OCI-LY7 (cell line): ENCODE measurements at regions not wholly inside any gene's neighbourhood (a gene's known extent, or its start where the extent isn't known, plus 50 kb on each side); places are given as distances from the start of the nearest gene placed in this dataset.

Source experiments
- BruUV-seq: library from RNA; stranded (reverse); fragments of 400-500 nt; replicated peaks from 2 replicates; lab custom pipeline; 2021; lab: Mats Ljungman, UMichigan
- CTCF ChIA-PET: fragments of 300-600 bp; sonication (Branson Sonifier 250); formaldehyde crosslinking; loops from one replicate; lab custom pipeline; 2022; ENCODE audit warnings: antibody characterized with exemption; ENCODE audit not compliant: unreplicated experiment; lab: Charles Lee
- POLR2A ChIA-PET: fragments of 300-600 bp; sonication (Branson Sonifier 250); formaldehyde crosslinking; loops from one replicate; lab custom pipeline; 2022; ENCODE audit warnings: antibody characterized with exemption; lab: Charles Lee
- DNase-seq: peaks from one replicate; pipeline ENCODE4 v3.0.0-alpha.2; 2015; ENCODE audit warnings: low spot score
- H2AFZ ChIP-seq: fragments of 200-600 bp; sonication (generic), shearing (Covaris generic); 2 replicates; pipeline ENCODE4 v1.6.1; 2014; ENCODE audit warnings: mild to moderate bottlenecking, antibody characterized with exemption, low read length, moderate library complexity
- H3K27ac ChIP-seq: fragments of 200-600 bp; sonication (generic); 2 replicates; pipeline ENCODE4 v1.5.1; 2014; ENCODE audit warnings: mixed run types, low read depth, mild to moderate bottlenecking, moderate library complexity, low read length, inconsistent platforms; ENCODE audit not compliant: poor library complexity, severe bottlenecking
- H3K36me3 ChIP-seq: fragments of 200-600 bp; sonication (generic); 2 replicates; pipeline ENCODE4 v1.6.1; 2014; ENCODE audit warnings: mild to moderate bottlenecking, antibody characterized with exemption, low read length, moderate library complexity, mixed read lengths; ENCODE audit not compliant: insufficient read depth
- H3K4me1 ChIP-seq: fragments of 200-600 bp; sonication (generic); 2 replicates; pipeline ENCODE4 v1.5.1; 2014; ENCODE audit warnings: mild to moderate bottlenecking, low read length; ENCODE audit not compliant: insufficient read depth, poor library complexity, severe bottlenecking
- H3K4me2 ChIP-seq: fragments of 200-600 bp; sonication (generic); 2 replicates; pipeline ENCODE4 v1.6.1; 2014; ENCODE audit warnings: mild to moderate bottlenecking, low read length
- H3K4me3 ChIP-seq: fragments of 200-600 bp; sonication (generic); 2 replicates; pipeline ENCODE4 v1.5.1; 2014; ENCODE audit warnings: mild to moderate bottlenecking, low read depth, low read length; ENCODE audit not compliant: poor library complexity, severe bottlenecking
- H3K79me2 ChIP-seq: fragments of 200-600 bp; sonication (generic); 2 replicates; pipeline ENCODE4 v1.6.1; 2016; ENCODE audit warnings: low read depth, mild to moderate bottlenecking, low read length, moderate library complexity, mixed read lengths; ENCODE audit not compliant: insufficient read depth
- H3K9me2 ChIP-seq: fragments of 200-600 bp; sonication (generic); 2 replicates; pipeline ENCODE4 v1.6.1; 2016; ENCODE audit warnings: mild to moderate bottlenecking, low read length, mixed read lengths; ENCODE audit not compliant: insufficient read depth
- H3K9me3 ChIP-seq: fragments of 200-600 bp; sonication (generic); 2 replicates; pipeline ENCODE4 v1.6.1; 2014; ENCODE audit warnings: mild to moderate bottlenecking, mixed run types, low read length, mixed read lengths
- H4K20me1 ChIP-seq: fragments of 200-600 bp; sonication (generic); 2 replicates; pipeline ENCODE4 v1.6.1; 2014; ENCODE audit warnings: mild to moderate bottlenecking, antibody characterized with exemption, low read length, moderate library complexity, mixed read lengths; ENCODE audit not compliant: insufficient read depth
- EZH2phosphoT487 ChIP-seq: fragments of 200-600 bp; sonication (generic); IDR thresholded peaks from 2 replicates; pipeline ENCODE4 v1.6.1; 2018; ENCODE audit warnings: low read depth, borderline replicate concordance, mild to moderate bottlenecking, mixed run types, antibody characterized with exemption, low read length, moderate library complexity, mixed read lengths
- intact Hi-C: fragments of 100-400 bp; cut with micrococcal nuclease; formaldehyde crosslinking; loops from one replicate; pipeline ENCODE4 v1.10.0; 2022; ENCODE audit not compliant: unreplicated experiment
- TF ChIP-seq, protein P1 (sequence below): fragments of 200-600 bp; sonication (generic); conservative IDR thresholded peaks from 2 replicates; pipeline ENCODE4 v1.5.1; 2014; ENCODE audit warnings: mild to moderate bottlenecking, antibody characterized with exemption, low read length, moderate library complexity, mixed read lengths

DNA sequence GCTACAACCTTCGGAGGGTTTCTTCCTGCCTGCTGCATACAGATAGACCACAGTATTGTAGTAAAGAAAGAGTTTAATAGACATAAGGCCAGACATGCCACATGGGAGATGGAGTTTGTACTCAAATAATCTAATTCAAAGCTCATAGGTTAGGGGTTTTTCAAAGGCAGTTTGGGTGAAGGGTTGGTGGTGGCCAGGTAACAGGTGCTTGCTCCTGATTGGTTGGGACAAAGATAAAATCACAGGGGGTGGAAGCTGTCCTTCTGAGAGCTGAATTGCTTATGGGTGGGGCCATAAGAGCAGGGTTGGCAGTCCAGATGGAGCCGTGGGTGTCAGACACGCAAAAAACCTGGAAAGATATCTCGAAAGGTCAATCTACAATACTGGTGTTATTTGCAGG lies 92.3 kb upstream of the ETV3 start:
- Histone ChIP-seq H3K4me3 (no peak overlapping the region), H3K79me2 (no peaks in the 10 kb centered on the region), H3K27ac (no peak overlapping the region), H3K36me3 (no peaks in the 10 kb centered on the region), H3K9me3 (no peaks in the 10 kb centered on the region), H4K20me1 (no peaks in the 10 kb centered on the region), H2AFZ (no peak overlapping the region), H3K9me2 (no peaks in the 10 kb centered on the region), H3K4me1 (no peaks in the 10 kb centered on the region), H3K4me2 (no peak overlapping the region)
- DNase-seq: no peak
- POLR2A ChIA-PET: interaction anchor here (0.6 to 1.2 kb wide), 2 partner anchors 30 to 364 kb away, joined by 3 read pairs; no protein-coding TSS in a partner anchor
- TF ChIP-seq, protein P1, sequence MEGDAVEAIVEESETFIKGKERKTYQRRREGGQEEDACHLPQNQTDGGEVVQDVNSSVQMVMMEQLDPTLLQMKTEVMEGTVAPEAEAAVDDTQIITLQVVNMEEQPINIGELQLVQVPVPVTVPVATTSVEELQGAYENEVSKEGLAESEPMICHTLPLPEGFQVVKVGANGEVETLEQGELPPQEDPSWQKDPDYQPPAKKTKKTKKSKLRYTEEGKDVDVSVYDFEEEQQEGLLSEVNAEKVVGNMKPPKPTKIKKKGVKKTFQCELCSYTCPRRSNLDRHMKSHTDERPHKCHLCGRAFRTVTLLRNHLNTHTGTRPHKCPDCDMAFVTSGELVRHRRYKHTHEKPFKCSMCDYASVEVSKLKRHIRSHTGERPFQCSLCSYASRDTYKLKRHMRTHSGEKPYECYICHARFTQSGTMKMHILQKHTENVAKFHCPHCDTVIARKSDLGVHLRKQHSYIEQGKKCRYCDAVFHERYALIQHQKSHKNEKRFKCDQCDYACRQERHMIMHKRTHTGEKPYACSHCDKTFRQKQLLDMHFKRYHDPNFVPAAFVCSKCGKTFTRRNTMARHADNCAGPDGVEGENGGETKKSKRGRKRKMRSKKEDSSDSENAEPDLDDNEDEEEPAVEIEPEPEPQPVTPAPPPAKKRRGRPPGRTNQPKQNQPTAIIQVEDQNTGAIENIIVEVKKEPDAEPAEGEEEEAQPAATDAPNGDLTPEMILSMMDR: no peak
- TF ChIP-seq EZH2phosphoT487: no peak
- BruUV-seq: no TSS peak
- CTCF ChIA-PET: no interaction called here
- intact Hi-C loops: no loop called here

GRCh38 chr1:157227700-157228099 lies 89.5 kb upstream of the ETV3 start:
- no peak overlapping the region for H3K4me3 ChIP-seq
- no peak overlapping the region for H3K27ac ChIP-seq
- intact Hi-C loops: no loop called here
- H3K4me2 ChIP-seq: no peak overlapping the region
- CTCF ChIA-PET: no interaction called here
- POLR2A ChIA-PET: no interaction called here
- no TSS peak for BruUV-seq
- H3K4me1 ChIP-seq: no peaks in the 10 kb centered on the region
- TF ChIP-seq EZH2phosphoT487: no peak
- TF ChIP-seq, protein P1: no peak
- H3K36me3 ChIP-seq: no peaks in the 10 kb centered on the region
- H3K79me2 ChIP-seq: no peaks in the 10 kb centered on the region
- no peak overlapping the region for H2AFZ ChIP-seq
- no peaks in the 10 kb centered on the region for H4K20me1 ChIP-seq
- no peaks in the 10 kb centered on the region for H3K9me2 ChIP-seq
- no peak for DNase-seq
- 0 out of 2 replicates have a peak, but pooled peaks cover 4% of the 10 kb centered on the region for H3K9me3 ChIP-seq

- ChIA-PET CTCF (no interaction called here), POLR2A (no interaction called here)
- no peaks in the 10 kb centered on the region for H3K9me2 ChIP-seq
- H3K27ac ChIP-seq: no peak overlapping the region
- H4K20me1 ChIP-seq: no peaks in the 10 kb centered on the region
- H3K4me1 ChIP-seq: no peaks in the 10 kb centered on the region
- no peaks in the 10 kb centered on the region for H3K36me3 ChIP-seq
- 0 out of 2 replicates have a peak, but pooled peaks cover 4% of the 10 kb centered on the region for H3K9me3 ChIP-seq
- no peak overlapping the region for H3K4me2 ChIP-seq
- H2AFZ ChIP-seq: no peak overlapping the region
- DNase-seq: no peak
- intact Hi-C loops: no loop called here
- no peak overlapping the region for H3K4me3 ChIP-seq
- TF ChIP-seq, protein P1: no peak
- TF ChIP-seq EZH2phosphoT487: no peak
- no TSS peak for BruUV-seq
- no peaks in the 10 kb centered on the region for H3K79me2 ChIP-seq
These were observed 88.5 kb upstream of the ETV3 start for GRCh38 chr1:157226739-157227138.
